Colonic mucosa (tissue), 4 donors: ENCODE measurements at regions not wholly inside any gene's neighbourhood (a gene's known extent, or its start where the extent isn't known, plus 50 kb on each side); places are given as distances from the start of the nearest gene placed in this dataset.

Source experiments
- DNase-seq: peaks from one replicate; pipeline ENCODE4 v3.0.0-alpha.2; 2020
- H3K27ac ChIP-seq: fragments of 200-600 bp; one replicate; pipeline ENCODE4 v1.8.0; 2021
- H3K27me3 ChIP-seq: fragments of 200-600 bp; one replicate; pipeline ENCODE4 v1.8.0; 2021
- H3K36me3 ChIP-seq: fragments of 200-600 bp; one replicate; pipeline ENCODE4 v1.8.0; 2021
- H3K4me1 ChIP-seq: fragments of 200-600 bp; one replicate; pipeline ENCODE4 v1.8.0; 2021; ENCODE audit warnings: mild to moderate bottlenecking
- H3K4me3 ChIP-seq: fragments of 200-600 bp; one replicate; pipeline ENCODE4 v1.8.0; 2021
- H3K9ac ChIP-seq, 2 donors: one replicate each; pipeline ENCODE4 v1.7.0; 2013; ENCODE audit warnings: control low read depth in 2 of 2, low read depth in 2 of 2, low read length in 2 of 2
- H3K9me3 ChIP-seq: fragments of 200-600 bp; one replicate; pipeline ENCODE4 v1.8.0; 2021
- intact Hi-C: fragments of 100-400 bp; cut with DNase I; formaldehyde crosslinking; loops from one replicate; pipeline ENCODE4 v1.14.1; 2022
- TF ChIP-seq, protein P1 (sequence below): fragments of 200-600 bp; IDR thresholded peaks from one replicate; pipeline ENCODE4 v1.8.0; 2022; ENCODE audit warnings: antibody characterized with exemption, mild to moderate bottlenecking
- donor health status: healthy.
- donor health status: DM: no; HTN: no; CAD: no.
- donor health status: DM: no; HTN: no; CAD: no.

DNA sequence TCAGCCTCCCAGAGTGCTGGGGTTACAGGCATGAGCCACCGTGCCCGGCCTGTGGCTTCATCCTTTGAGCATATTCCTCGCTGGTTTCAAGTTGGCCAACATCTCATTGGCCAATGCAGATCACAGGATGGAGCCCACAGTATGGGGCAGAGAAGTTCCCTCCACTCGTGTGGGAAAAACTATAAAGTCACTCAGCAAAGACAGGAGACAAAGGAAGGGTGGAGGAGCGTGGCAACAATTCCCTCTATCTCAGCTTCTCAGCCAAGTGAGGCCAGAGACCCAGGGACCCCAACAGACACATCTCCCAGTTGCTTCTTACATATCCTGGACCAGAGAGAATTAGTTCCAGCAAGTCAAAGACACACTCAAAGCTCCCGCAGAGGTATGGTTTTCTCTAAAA, 184.6 kb upstream of the SOX1 start:
- TF ChIP-seq, protein P1, sequence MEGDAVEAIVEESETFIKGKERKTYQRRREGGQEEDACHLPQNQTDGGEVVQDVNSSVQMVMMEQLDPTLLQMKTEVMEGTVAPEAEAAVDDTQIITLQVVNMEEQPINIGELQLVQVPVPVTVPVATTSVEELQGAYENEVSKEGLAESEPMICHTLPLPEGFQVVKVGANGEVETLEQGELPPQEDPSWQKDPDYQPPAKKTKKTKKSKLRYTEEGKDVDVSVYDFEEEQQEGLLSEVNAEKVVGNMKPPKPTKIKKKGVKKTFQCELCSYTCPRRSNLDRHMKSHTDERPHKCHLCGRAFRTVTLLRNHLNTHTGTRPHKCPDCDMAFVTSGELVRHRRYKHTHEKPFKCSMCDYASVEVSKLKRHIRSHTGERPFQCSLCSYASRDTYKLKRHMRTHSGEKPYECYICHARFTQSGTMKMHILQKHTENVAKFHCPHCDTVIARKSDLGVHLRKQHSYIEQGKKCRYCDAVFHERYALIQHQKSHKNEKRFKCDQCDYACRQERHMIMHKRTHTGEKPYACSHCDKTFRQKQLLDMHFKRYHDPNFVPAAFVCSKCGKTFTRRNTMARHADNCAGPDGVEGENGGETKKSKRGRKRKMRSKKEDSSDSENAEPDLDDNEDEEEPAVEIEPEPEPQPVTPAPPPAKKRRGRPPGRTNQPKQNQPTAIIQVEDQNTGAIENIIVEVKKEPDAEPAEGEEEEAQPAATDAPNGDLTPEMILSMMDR = no peak
- Histone ChIP-seq H3K9ac (no peak overlapping the region), H3K27ac (no peak overlapping the region), H3K27me3 (no peaks in the 10 kb centered on the region), H3K4me1 (no peaks in the 10 kb centered on the region), H3K36me3 (no peaks in the 10 kb centered on the region), H3K4me3 (no peak overlapping the region), H3K9me3 (no peaks in the 10 kb centered on the region)
- intact Hi-C loops = no loop called here
- no peak for DNase-seq

DNA sequence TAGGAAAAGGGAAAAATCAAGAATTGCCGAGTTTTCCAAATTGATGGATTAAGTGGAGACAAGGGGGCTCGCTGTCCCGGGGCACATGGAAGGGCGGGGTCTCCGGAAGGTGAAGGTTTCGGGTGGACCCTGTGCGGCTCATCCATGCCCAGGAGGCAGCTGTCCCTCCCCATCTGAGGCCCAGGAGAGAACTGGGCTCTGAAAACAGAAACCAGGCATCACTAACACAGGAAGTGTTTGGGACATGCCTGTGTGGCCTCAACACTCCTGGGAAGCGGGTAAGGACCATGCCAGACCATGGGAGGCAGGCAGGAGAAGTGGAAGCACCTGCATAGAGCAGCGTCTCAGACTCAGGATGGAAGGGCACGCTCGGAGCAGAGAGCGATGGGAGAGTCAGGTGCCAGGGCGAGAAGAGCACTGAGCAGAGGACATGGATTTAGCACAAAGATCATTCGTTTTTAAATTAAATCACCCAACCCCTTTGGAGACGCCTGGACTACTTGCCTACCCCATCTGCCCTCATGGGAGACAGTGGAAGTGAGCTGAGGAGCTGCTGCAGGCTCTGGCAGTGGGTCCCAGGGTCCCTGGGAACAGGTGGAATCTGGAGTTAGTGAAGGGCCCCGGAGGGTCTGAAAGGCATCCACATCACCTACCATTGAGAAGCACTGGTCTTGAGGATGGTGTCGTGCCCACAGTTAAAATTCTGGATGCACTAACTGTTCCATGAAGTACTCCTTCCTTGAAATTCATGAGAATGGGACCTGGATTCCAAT, 183.2 kb upstream of the SOX1 start:
- no peaks in the 10 kb centered on the region for H3K36me3 ChIP-seq
- no peaks in the 10 kb centered on the region for H3K4me1 ChIP-seq
- DNase-seq = no peak
- TF ChIP-seq, protein P1 = no peak
- intact Hi-C loops = no loop called here
- no peak overlapping the region for H3K27ac ChIP-seq
- H3K9me3 ChIP-seq = no peaks in the 10 kb centered on the region
- no peak overlapping the region for H3K4me3 ChIP-seq
- no peaks in the 10 kb centered on the region for H3K27me3 ChIP-seq
- H3K9ac ChIP-seq = no peak overlapping the region

DNA sequence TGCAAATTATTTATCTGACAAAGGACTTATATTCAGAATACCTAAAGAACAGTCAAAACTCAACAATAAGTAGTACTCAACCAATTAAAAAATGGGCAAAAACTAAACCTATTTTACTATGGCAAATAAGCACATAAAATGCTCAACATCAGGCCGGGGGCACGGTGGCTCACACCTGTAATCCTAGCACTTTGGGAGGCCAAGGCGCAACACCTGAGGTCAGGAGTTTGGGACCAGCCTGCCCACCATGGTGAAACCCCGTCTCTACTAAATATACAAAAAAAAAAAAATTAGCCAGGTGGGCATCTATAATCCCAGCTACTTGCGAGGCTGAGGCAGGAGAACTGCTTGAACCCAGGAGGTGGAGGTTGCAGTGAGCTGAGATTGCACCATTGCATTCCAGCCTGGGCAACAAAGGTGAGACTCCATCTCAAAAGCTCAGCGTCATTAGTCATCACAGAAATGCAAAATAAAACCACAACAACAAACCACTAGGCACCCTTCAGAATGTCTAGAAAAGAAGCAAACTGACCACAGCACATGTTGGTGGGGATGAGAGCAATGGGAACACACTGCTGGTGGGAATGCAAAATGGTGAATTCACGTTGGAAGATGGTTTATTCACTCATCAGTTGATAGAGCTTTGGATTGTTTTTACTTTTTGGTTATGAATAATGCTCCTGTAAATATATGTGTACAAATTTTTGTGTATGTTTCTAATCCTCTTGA, 180.6 kb upstream of the SOX1 start:
- no peaks in the 10 kb centered on the region for H3K4me1 ChIP-seq
- intact Hi-C loops = no loop called here
- DNase-seq = no peak

DNA sequence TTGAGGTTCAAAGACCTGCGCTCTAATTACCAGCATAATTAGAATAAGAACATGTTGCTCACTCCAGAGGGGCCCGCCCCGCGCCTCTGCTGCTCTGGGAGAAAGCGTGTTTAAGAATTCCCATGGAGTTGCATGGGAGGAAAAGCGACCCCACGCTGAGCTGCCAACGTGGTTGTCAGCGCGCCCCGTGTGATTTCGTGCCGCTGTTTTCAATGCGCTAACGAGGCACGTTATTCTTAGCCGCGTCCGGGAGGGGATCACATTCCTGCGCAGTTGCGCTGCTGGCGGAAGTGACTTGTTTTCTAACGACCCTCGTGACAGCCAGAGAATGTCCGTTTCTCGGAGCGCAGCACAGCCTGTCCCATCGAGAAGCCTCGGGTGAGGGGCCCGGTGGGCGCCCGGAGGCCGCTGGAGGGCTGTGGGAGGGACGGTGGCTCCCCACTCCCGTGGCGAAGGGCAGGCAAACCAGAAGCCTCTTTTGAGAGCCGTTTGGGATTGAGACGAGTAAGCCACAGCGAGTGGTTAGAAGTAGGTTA, 173.8 kb upstream of the SOX1 start:
- no peak for DNase-seq
- intact Hi-C loops = no loop called here
- TF ChIP-seq, protein P1 = no peak
- Histone ChIP-seq H3K36me3 (no peaks in the 10 kb centered on the region), H3K4me1 (no peaks in the 10 kb centered on the region), H3K27me3 (peaks cover 7% of the 10 kb centered on the region), H3K27ac (no peak overlapping the region), H3K9ac (no peak overlapping the region), H3K9me3 (no peaks in the 10 kb centered on the region), H3K4me3 (no peak overlapping the region)

More for the DNA sequence above, 180.6 kb upstream of the SOX1 start:
- TF ChIP-seq, protein P1 = no peak
- Histone ChIP-seq H3K27me3 (no peaks in the 10 kb centered on the region), H3K4me3 (no peak overlapping the region), H3K27ac (no peak overlapping the region), H3K36me3 (no peaks in the 10 kb centered on the region), H3K9ac (no peak overlapping the region), H3K9me3 (no peaks in the 10 kb centered on the region)

DNA sequence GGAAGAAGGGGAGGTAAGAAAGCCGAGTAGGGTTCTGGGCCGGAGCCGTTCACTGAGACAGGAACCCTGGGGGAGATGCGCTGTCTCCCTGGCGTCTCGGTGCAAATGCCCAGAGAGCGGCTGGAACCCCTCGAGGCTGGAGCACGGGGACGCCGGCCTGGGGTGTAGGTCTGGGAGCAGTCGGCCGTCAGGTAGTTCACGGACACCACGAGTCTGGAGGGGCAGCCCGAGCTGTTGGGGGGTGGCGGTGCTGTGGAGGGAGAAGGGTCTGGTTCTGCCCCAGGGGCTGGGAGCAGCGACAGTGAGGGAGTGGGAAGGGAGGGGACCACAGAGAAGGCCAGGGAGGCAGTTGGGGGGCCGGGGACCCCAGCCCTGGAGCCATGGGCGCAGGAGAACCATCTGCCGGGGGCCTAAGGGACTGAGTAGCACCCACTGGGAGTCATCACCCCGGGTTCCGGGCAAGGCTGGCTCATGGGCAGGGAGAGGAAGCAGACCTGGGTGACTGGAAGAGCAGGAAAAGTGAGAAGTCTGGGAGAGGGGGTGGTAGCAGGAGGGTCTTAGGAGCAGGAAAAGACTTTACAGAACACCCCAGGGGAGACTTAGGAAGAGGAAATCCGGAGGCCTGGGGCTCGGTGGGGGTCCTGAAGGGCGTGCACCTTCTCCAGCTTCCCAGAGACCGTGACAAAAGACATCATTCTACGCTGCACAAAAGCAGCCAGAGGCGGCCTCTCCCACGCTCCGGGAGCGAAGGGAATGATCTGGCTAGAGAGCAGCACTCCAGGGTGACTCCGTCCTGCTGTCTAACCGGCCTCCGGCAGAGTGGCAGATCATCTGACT, 173.1 kb upstream of the SOX1 start:
- no peaks in the 10 kb centered on the region for H3K4me1 ChIP-seq
- intact Hi-C loops = no loop called here
- TF ChIP-seq, protein P1 = no peak
- H3K27me3 ChIP-seq = peaks cover 7% of the 10 kb centered on the region
- H3K27ac ChIP-seq = no peak overlapping the region
- no peaks in the 10 kb centered on the region for H3K36me3 ChIP-seq
- no peaks in the 10 kb centered on the region for H3K9me3 ChIP-seq
- no peak overlapping the region for H3K9ac ChIP-seq
- no peak for DNase-seq
- H3K4me3 ChIP-seq = no peak overlapping the region
